ENCODE measurements at regions not wholly inside any gene's neighbourhood (a gene's known extent, or its start where the extent isn't known, plus 50 kb on each side); places are given as distances from the start of the nearest gene placed in this dataset.

DNA sequence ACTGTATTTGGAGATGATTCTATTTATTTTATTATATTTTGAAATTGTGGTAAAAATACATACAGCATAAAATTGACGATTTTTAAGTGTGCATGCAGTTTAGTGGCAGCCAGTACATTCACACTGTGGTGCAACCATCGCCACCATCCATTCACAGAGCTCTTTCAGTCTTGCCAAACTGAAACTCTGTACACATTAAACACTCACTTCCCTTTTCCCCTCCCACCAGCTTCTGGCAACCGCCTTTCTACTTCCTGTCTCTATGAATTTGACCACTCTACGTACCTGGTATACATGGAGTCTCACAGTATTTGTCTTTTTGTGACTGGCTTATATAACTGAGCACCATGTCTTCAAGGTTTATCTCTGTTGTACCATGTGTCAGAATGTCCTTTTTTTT is 303.3 kb upstream of the ATP10A start:
- peaks cover 10% of the 10 kb centered on the region for H3K27me3 ChIP-seq (ENCODE audit: insufficient read depth, poor library complexity, severe bottlenecking)
- ATAC-seq (ENCODE audit: low read depth) (no peak), DNase-seq (ENCODE audit: low spot score) (no peak)
- no peak for TF ChIP-seq CTCF (IDR thresholded peaks at IDR 0.05; ENCODE audit: poor library complexity, severe bottlenecking)
- H3K9me3 ChIP-seq (ENCODE audit: severe bottlenecking), result no peaks in the 10 kb centered on the region
- no peaks in the 10 kb centered on the region for H3K36me3 ChIP-seq (ENCODE audit: low read depth)
- H3K4me3 ChIP-seq (ENCODE audit: severe bottlenecking), result no peak overlapping the region
- H3K27ac ChIP-seq (ENCODE audit: poor library complexity, severe bottlenecking), result no peak overlapping the region
- no peaks in the 10 kb centered on the region for H3K4me1 ChIP-seq (ENCODE audit: insufficient read depth, poor library complexity, severe bottlenecking)

DNA sequence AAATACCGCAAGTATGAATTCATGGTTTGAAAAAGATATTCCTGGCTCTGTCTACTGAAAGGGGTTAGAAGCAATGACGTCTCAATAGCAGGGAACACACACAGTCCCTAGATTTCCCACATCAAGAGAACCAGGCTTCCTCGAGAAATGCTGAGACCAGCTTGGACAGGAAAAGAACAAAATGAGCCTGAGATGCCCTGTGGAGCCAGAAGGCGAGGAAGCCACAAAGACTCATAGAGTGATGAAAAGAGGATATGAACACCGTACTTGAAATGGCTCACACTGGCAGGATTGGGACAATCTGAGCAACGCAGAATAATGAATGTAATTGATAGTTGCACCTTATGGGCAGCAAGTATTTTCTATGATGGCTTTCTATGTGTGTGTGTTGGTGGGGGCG is 302.4 kb upstream of the ATP10A start:
- no peak for DNase-seq (ENCODE audit: low spot score)
- H3K9me3 ChIP-seq (ENCODE audit: severe bottlenecking), result no peaks in the 10 kb centered on the region
- ATAC-seq (ENCODE audit: low read depth), result no peak

DNA sequence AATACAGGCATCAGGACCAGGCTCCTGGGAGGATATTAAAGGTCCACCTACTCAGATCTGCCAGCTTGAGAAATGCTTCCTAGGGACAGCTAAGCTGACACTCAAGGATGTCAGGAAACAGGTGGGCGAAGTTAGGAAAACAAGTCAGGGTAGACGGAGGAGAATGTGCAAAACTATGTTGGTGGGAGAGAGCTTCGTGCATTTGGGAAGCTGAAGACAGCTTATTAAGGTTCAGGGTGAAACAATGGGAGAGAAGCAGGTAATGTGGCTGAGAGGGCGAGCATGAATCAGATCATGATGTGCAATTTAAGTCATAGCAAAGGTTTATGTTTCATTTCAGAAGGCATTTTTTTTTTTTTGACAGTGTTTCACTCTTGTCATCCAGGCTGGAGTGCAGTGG is 297.2 kb upstream of the ATP10A start:
- DNase-seq (ENCODE audit: low spot score) (no peak), ATAC-seq (ENCODE audit: low read depth) (no peak)
- Histone ChIP-seq H3K27me3 (ENCODE audit: insufficient read depth, poor library complexity, severe bottlenecking) (peaks cover 8% of the 10 kb centered on the region), H3K4me3 (ENCODE audit: severe bottlenecking) (no peak overlapping the region), H3K9me3 (ENCODE audit: severe bottlenecking) (no peaks in the 10 kb centered on the region), H3K36me3 (ENCODE audit: low read depth) (no peaks in the 10 kb centered on the region), H3K4me1 (ENCODE audit: insufficient read depth, poor library complexity, severe bottlenecking) (no peaks in the 10 kb centered on the region), H3K27ac (ENCODE audit: poor library complexity, severe bottlenecking) (no peak overlapping the region)
- TF ChIP-seq CTCF (IDR thresholded peaks at IDR 0.05; ENCODE audit: poor library complexity, severe bottlenecking), result no peak

More for the DNA sequence above, 302.4 kb upstream of the ATP10A start:
- Histone ChIP-seq H3K27ac (ENCODE audit: poor library complexity, severe bottlenecking) (no peak overlapping the region), H3K4me1 (ENCODE audit: insufficient read depth, poor library complexity, severe bottlenecking) (no peaks in the 10 kb centered on the region), H3K36me3 (ENCODE audit: low read depth) (no peaks in the 10 kb centered on the region), H3K27me3 (ENCODE audit: insufficient read depth, poor library complexity, severe bottlenecking) (peaks cover 6% of the 10 kb centered on the region), H3K4me3 (ENCODE audit: severe bottlenecking) (no peak overlapping the region)
- no peak for TF ChIP-seq CTCF (IDR thresholded peaks at IDR 0.05; ENCODE audit: poor library complexity, severe bottlenecking)

DNA sequence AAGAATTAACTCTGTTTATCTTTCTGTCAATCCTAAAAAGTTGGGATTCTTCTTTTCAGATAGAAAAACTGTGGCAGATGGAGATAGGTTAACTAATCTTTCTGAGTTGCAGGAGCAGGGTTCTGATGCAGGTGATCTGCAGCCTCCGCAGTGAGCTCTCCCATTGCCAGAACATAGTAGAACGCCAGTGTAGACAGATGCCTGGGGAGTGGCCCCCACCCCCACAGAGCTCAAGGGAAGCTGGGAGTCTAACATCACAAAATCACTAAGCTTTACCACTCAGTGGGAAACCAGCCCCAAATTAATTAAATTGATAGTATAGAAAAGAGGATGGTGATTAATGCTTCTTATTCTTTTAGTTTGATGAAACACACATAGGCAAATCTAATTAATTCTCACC is 295.0 kb upstream of the ATP10A start:
- Histone ChIP-seq H3K4me1 (ENCODE audit: insufficient read depth, poor library complexity, severe bottlenecking) (no peaks in the 10 kb centered on the region), H3K36me3 (ENCODE audit: low read depth) (no peaks in the 10 kb centered on the region), H3K27ac (ENCODE audit: poor library complexity, severe bottlenecking) (no peak overlapping the region), H3K9me3 (ENCODE audit: severe bottlenecking) (no peaks in the 10 kb centered on the region), H3K27me3 (ENCODE audit: insufficient read depth, poor library complexity, severe bottlenecking) (peaks cover 3% of the 10 kb centered on the region), H3K4me3 (ENCODE audit: severe bottlenecking) (no peak overlapping the region)
- no peak for DNase-seq (ENCODE audit: low spot score)
- no peak for ATAC-seq (ENCODE audit: low read depth)
- TF ChIP-seq CTCF (IDR thresholded peaks at IDR 0.05; ENCODE audit: poor library complexity, severe bottlenecking), result no peak

DNA sequence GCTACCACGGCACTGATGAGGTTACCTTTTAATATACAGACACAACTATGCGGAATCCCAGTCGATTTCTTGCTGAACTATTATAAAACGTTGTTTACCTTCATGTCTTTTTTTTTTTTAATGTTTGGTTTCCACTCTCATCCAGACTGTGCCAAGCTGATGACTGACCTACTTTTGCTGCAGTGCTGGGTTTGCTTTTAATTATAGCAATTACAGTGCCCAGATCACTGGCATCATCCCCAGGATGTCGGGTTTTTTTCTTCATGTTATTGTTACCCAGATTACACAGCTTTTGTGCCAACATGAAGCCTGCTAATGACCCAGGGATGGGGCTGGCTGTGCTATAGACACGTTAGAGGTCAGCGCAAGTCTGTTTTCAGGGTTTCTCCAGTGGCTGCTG is 294.0 kb upstream of the ATP10A start:
- TF ChIP-seq CTCF (IDR thresholded peaks at IDR 0.05; ENCODE audit: poor library complexity, severe bottlenecking), result no peak
- no peaks in the 10 kb centered on the region for H3K9me3 ChIP-seq (ENCODE audit: severe bottlenecking)
- no peak overlapping the region for H3K27ac ChIP-seq (ENCODE audit: poor library complexity, severe bottlenecking)
- ATAC-seq (ENCODE audit: low read depth) (no peak), DNase-seq (ENCODE audit: low spot score) (no peak)
- H3K4me1 ChIP-seq (ENCODE audit: insufficient read depth, poor library complexity, severe bottlenecking), result no peaks in the 10 kb centered on the region
- peaks cover 3% of the 10 kb centered on the region for H3K27me3 ChIP-seq (ENCODE audit: insufficient read depth, poor library complexity, severe bottlenecking)
- H3K4me3 ChIP-seq (ENCODE audit: severe bottlenecking), result no peak overlapping the region
- H3K36me3 ChIP-seq (ENCODE audit: low read depth), result no peaks in the 10 kb centered on the region

Data from RWPE2 (cell line).